ENCODE measurements at regions not wholly inside any gene's neighbourhood (a gene's known extent, or its start where the extent isn't known, plus 50 kb on each side); places are given as distances from the start of the nearest gene placed in this dataset.

- Histone ChIP-seq H3K4me2 (ENCODE audit: low read length) (no peak overlapping the region), H4K20me1 (ENCODE audit: insufficient read depth, low read length) (no peaks in the 10 kb centered on the region), H3K36me3 (replicated peaks; ENCODE audit: low read depth, low read length) (no peaks in the 10 kb centered on the region), H3K27me3 (ENCODE audit: low read depth, low read length) (no peaks in the 10 kb centered on the region), H3K9me3 (ENCODE audit: insufficient read depth, low read length) (no peaks in the 10 kb centered on the region), H3K4me3 (ENCODE audit: low read length) (no peak overlapping the region), H3K79me2 (ENCODE audit: low read length) (no peaks in the 10 kb centered on the region), H3K9ac (ENCODE audit: low read length) (no peak overlapping the region), H2AFZ (ENCODE audit: low read depth, low read length) (no peak overlapping the region), H3K27ac (ENCODE audit: low read length) (no peak overlapping the region), H3K4me1 (ENCODE audit: low read length) (no peaks in the 10 kb centered on the region)
- no peak for TF ChIP-seq EZH2phosphoT487 (IDR thresholded peaks at IDR 0.05; ENCODE audit: low read depth)
- TF ChIP-seq CTCF (IDR thresholded peaks at IDR 0.05; ENCODE audit: low read depth, low read length): no peak
These were observed 381.7 kb upstream of the DDX18 start for GRCh38 chr2:117432746-117433145.

GRCh38 chr2:117436697-117437096 is 377.8 kb upstream of the DDX18 start:
- no peak overlapping the region for H3K4me3 ChIP-seq (ENCODE audit: low read length)
- H3K79me2 ChIP-seq (ENCODE audit: low read length): no peaks in the 10 kb centered on the region
- H3K9ac ChIP-seq (ENCODE audit: low read length): no peak overlapping the region
- H3K4me1 ChIP-seq (ENCODE audit: low read length): no peaks in the 10 kb centered on the region
- no peak overlapping the region for H2AFZ ChIP-seq (ENCODE audit: low read depth, low read length)
- H3K36me3 ChIP-seq (replicated peaks; ENCODE audit: low read depth, low read length): no peaks in the 10 kb centered on the region
- no peaks in the 10 kb centered on the region for H3K9me3 ChIP-seq (ENCODE audit: insufficient read depth, low read length)
- no peak for TF ChIP-seq CTCF (IDR thresholded peaks at IDR 0.05; ENCODE audit: low read depth, low read length)
- no peak for TF ChIP-seq EZH2phosphoT487 (IDR thresholded peaks at IDR 0.05; ENCODE audit: low read depth)
- no peaks in the 10 kb centered on the region for H4K20me1 ChIP-seq (ENCODE audit: insufficient read depth, low read length)
- no peak overlapping the region for H3K27ac ChIP-seq (ENCODE audit: low read length)
- no peaks in the 10 kb centered on the region for H3K27me3 ChIP-seq (ENCODE audit: low read depth, low read length)
- no peak overlapping the region for H3K4me2 ChIP-seq (ENCODE audit: low read length)

- no peak overlapping the region for H2AFZ ChIP-seq (ENCODE audit: low read depth, low read length)
These were observed 344.0 kb upstream of the DDX18 start for GRCh38 chr2:117470311-117471095.

GRCh38 chr2:117481608-117482007 is 332.9 kb upstream of the DDX18 start:
- H3K4me1 ChIP-seq (ENCODE audit: low read length): no peaks in the 10 kb centered on the region
- no peak for TF ChIP-seq EZH2phosphoT487 (IDR thresholded peaks at IDR 0.05; ENCODE audit: low read depth)
- no peak for TF ChIP-seq CTCF (IDR thresholded peaks at IDR 0.05; ENCODE audit: low read depth, low read length)

More at GRCh38 chr2:117470311-117471095, 344.0 kb upstream of the DDX18 start:
- TF ChIP-seq CTCF (IDR thresholded peaks at IDR 0.05; ENCODE audit: low read depth, low read length) (peak; percentile 87), EZH2phosphoT487 (IDR thresholded peaks at IDR 0.05; ENCODE audit: low read depth) (no peak)
- Histone ChIP-seq H4K20me1 (ENCODE audit: insufficient read depth, low read length) (no peaks in the 10 kb centered on the region), H3K9me3 (ENCODE audit: insufficient read depth, low read length) (no peaks in the 10 kb centered on the region), H3K79me2 (ENCODE audit: low read length) (no peaks in the 10 kb centered on the region), H3K27me3 (ENCODE audit: low read depth, low read length) (no peaks in the 10 kb centered on the region), H3K4me1 (ENCODE audit: low read length) (no peaks in the 10 kb centered on the region), H3K36me3 (replicated peaks; ENCODE audit: low read depth, low read length) (no peaks in the 10 kb centered on the region), H3K9ac (ENCODE audit: low read length) (no peak overlapping the region), H3K4me3 (ENCODE audit: low read length) (no peak overlapping the region), H3K27ac (ENCODE audit: low read length) (no peak overlapping the region), H3K4me2 (ENCODE audit: low read length) (no peak overlapping the region)

More at GRCh38 chr2:117481608-117482007, 332.9 kb upstream of the DDX18 start:
- Histone ChIP-seq H3K36me3 (replicated peaks; ENCODE audit: low read depth, low read length) (no peaks in the 10 kb centered on the region), H3K27me3 (ENCODE audit: low read depth, low read length) (no peaks in the 10 kb centered on the region), H3K27ac (ENCODE audit: low read length) (no peak overlapping the region), H3K4me3 (ENCODE audit: low read length) (no peak overlapping the region), H3K4me2 (ENCODE audit: low read length) (no peak overlapping the region), H3K9ac (ENCODE audit: low read length) (no peak overlapping the region), H2AFZ (ENCODE audit: low read depth, low read length) (no peak overlapping the region), H4K20me1 (ENCODE audit: insufficient read depth, low read length) (no peaks in the 10 kb centered on the region), H3K79me2 (ENCODE audit: low read length) (no peaks in the 10 kb centered on the region), H3K9me3 (ENCODE audit: insufficient read depth, low read length) (0 out of 2 replicates have a peak, but pooled peaks cover 3% of the 10 kb centered on the region)

All from OCI-LY3 (cell line).